HG03457 (cell line): ENCODE measurements at regions not wholly inside any gene's neighbourhood (a gene's known extent, or its start where the extent isn't known, plus 50 kb on each side); places are given as distances from the start of the nearest gene placed in this dataset.
"Not testable (repeated sequence)": the region's sequence is repeated elsewhere in the genome, so short reads cannot be mapped to it uniquely, and the experiment has no call there.

Experiments used
- ATAC-seq: cut with Tn5 transposase; IDR thresholded peaks from one replicate; pipeline ENCODE4 v1.9.1; 2021; ENCODE audit warnings: moderate number of reproducible peaks; ENCODE audit not compliant: unreplicated experiment

DNA sequence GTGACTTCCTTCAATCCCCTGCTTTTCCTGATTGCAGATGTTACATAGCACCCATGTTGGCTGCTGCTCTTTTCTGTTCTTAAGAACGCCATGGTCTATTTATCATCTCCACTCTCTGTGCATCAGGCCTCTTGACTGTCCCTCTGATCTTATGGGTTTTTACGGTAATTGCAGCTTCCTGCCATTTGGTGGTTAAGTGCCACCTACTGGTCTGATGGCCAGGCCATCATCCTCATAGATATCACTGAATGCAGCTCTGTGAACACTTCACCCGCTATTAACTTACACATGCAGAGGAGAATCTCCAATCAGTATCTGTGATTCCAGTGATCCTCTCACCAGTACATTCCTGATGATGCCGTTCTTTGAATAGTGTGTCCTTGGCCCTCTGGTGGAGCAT is 382.4 kb downstream of the TRAM1L1 start:
- ATAC-seq: no peak

DNA sequence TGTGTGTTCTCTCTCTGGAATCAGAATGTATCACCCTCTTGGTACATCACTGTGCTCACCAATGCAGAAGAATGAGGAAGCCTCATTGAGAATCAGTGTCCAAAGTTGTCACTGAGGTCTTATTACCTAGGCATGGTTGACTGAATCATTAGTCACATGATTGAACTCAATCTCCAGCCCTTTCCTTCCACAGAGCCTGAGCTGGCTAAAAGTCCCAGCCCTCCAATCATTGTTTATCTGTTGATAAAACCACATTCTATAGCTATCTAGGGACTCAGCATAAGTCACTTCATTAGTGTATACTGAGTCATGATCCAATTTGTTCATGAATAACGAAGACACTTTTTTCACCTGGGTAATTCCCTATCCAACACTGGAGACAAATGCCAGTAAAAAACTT is 396.8 kb downstream of the TRAM1L1 start:
- ATAC-seq: no peak

DNA sequence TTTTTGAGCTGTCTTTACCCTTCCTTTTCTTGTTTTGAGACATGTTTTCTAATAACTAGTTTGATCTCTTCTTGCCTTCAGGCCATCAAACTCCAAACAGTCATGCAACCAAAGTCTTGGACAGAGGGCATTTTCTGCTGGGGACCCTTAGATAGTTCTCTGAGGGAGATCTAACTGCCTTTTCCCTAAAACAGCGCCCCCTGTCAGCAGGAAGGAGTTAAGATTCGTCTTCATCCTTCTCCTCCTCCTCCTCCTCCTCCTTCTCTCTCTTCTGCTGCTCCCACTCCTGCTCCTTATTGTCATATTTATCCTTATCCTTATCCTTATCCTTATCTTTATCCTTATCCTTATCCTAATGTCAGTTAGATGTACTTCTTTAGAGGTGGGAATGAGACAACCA is 417.2 kb downstream of the TRAM1L1 start:
- ATAC-seq: no peak

DNA sequence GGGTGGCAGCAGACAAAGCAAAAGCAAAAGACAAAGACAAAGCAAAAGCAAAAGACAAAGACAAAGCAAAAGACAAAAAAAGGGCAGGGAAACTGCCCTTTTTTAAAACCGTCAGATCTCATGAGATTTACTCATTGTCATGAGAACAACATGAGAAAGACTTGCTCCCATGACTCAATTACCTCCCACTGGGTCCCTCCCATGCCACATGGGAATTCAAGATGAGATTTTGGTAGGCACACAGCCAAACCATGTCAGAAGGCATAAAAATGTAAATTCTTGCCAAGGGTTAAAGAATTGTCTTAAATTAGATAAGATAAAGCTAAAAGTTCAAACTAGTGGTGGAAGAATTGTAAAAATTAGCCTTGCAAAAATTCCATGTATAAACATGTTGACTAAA is 419.7 kb downstream of the TRAM1L1 start:
- no peak for ATAC-seq

GRCh38 chr4:116664198-116664597 is 421.2 kb downstream of the TRAM1L1 start:
- ATAC-seq: no peak

DNA sequence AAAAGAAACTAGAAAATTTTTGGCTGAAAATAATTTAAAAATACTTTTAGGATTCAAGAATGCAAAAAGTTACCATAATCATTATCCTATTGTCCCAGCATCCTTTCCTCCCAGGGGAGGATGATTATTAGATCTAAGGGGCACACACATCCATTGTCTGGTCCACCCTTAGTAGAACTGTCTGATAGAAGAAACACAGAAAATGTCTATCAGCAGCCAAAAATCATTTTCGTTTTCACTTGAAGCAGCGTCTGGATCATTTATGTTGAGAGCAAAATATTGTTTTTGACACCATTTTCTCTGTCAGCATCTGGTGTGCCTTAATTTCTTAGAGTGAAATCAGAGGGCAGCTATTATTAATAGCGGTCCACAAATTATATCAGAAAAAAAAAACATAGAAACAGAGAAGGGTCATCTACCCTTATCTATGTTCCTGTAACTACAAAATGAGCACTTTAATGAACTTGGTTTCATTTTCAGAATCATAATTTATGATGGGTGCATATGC is 446.3 kb downstream of the TRAM1L1 start:
- no peak for ATAC-seq

DNA sequence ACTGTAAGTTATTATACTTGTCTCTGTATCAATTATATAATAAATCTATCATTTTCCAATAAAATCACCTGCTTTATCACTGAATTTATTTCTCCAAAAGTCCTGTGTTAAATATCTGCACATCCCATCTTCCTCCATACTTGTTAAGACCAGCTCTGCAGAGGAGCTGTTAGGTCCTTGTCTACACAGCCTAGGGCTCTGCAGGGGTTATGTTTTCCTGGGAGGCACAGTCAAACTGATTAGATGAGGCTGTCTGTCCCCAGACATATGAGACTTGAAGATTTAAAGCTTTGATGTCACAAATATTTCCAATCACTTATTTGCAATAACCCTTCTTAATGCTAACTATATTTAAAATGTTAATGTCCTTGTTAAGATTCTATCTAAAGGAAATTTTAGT is 446.8 kb downstream of the TRAM1L1 start:
- no peak for ATAC-seq

- peak; percentile 99 for ATAC-seq
Measured at GRCh38 chr4:116636917-116637316, 448.5 kb downstream of the TRAM1L1 start.

GRCh38 chr4:116632269-116632668 is 453.1 kb downstream of the TRAM1L1 start:
- ATAC-seq: no peak

- ATAC-seq: no peak
Measured at GRCh38 chr4:116628598-116628997, 456.8 kb downstream of the TRAM1L1 start.

DNA sequence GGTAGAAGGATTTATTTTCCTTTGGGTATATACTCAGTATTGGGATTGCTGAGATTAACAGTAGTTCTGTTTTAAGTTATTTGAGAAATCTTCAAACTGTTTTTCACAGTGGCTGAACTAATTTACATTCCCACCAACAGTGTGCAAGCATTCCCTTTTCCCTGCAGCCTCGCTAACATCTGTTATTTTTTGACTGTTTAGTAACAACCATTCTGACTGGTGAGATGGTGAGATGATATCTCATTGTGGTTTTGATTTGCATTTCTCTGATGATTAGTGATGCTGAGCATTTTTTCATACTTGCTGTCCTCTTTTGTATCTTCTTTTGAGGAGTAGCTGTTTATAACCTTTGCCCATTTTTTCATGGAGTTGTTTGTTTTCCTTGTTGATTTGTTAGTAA is 457.8 kb downstream of the TRAM1L1 start:
- ATAC-seq: no peak

- ATAC-seq: not testable (repeated sequence)
Measured at GRCh38 chr4:116619508-116619907, 465.9 kb downstream of the TRAM1L1 start.

DNA sequence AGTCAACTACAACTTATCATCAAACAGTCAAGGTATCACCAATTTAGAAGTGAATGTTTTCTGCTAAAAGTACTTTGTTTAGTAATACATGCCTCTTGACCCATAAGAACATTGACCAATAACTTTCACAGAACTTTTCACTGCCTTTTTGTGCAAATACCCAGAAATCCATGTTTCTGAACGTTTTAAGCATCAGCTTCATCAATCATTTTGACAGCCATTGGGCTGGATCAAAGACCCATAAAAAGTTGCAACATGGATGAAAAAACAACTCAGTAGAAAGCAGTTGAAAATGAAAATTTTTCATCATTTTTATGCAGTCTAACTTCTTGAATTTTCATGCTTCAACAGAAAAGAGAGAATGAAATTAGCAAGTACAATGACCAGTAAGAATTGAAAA is 466.7 kb downstream of the TRAM1L1 start:
- ATAC-seq: no peak

DNA sequence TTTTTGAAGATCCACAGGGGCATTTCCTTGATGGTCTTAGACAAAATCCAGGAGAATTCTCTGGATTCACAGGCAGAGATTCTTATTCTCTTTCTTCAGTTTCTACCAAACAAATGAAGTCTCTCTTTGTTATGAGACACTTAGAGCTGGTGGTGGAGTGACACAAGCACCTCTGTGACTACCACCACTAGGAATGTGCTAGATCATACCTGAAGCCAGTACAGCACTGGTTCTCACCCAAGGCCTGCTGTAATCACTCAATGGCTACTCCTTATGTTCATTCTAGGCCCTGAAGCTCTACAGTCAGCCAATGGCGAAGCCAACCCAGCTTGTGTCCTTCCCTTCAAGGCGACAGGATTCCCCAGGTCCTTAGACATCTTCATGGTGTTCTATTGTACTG is 482.3 kb downstream of the TRAM1L1 start:
- no peak for ATAC-seq

- no peak for ATAC-seq
Measured at GRCh38 chr4:116599859-116600258, 485.5 kb downstream of the TRAM1L1 start.

DNA sequence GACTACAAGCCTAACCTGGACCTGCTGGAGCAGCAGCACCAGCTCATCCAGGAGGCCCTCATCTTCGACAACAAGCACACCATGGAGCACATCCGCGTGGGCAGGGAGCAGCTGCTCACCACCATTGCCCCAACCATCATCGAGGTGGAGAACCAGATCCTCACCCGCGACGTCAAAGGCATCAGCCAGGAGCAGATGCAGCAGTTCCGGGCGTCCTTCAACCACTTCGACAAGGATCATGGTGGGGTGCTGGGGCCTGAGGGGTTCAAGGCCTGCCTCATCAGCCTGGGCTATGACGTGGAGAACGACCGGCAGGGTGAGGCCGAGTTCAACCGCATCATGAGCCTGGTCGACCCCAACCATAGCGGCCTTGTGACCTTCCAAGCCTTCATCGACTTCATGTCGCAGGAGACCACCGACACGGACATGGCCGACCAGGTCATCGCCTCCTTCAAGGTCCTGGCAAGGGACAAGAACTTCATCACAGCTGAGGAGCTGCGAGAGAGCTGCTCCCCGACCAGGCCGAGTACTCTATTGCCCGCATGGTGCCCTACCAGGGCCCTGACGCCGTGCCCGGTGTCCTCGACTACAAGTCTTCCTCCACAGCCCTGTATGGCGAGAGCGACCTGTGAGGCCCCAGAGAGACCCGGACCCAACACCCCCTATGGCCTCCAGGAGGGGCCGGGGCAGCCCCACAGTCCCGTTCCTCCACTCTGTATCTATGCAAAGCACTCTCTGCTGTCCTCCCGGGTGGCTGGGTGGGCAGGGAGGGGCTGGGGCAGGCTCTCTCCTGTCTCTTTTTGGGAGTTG is 486.2 kb downstream of the TRAM1L1 start:
- no peak for ATAC-seq

DNA sequence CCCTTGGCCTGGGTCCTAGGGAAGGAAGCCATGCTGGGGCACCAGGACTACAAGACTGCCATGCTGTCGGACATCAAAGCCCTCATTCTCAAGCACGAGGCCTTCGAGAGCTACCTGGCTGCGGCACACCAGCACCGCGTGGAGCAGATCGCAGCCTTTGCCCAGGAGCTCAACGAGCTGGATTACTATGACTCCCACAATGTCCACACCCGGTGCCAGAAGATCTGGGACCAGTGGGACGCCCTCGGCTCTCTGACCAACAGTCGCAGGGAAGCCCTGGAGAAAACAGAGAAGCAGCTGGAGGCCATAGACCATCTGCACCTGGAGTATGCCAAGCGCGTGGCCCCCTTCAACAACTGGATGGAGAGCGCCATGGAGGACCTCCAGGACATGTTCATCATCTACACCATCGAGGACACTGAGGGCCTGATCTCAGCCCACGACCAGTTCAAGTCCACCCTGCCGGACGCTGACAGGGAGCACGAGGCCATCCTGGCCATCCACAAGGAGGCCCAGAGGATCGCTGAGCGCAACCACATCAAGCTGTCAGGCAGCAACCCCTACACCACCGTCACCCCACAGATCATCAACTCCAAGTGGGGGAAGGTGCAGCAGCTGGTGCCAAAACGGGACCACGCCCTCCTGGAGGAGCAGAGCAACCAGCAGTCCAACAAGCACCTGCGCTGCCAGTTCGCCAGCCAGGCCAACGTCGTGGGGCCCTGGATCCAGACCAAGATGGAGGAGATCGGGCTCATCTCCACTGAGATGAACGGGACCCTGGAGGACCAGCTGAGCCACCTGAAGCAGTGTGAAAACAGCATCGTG is 487.0 kb downstream of the TRAM1L1 start:
- no peak for ATAC-seq

GRCh38 chr4:116590648-116591047 is 494.7 kb downstream of the TRAM1L1 start:
- no peak for ATAC-seq

- ATAC-seq: no peak
Measured at GRCh38 chr4:116588783-116589182, 496.6 kb downstream of the TRAM1L1 start.

DNA sequence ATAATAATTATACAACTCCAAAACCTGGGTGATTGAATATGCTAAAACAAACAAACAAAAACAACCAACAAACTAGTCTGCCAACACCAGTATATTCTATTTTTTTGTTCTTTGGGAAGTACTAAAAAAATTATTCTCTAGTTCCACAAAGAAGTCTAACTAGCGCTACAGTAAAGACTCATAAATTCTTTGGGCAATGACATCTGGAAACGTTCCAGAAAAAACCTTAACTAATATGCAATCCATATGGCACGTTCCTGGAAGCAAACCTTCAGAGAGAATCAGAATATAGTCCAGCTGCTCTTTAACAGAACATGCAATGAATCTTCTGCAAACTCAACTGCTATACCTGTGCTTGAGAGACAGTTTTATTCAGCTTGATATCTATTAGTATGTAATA is 500.1 kb downstream of the TRAM1L1 start:
- ATAC-seq: no peak

GRCh38 chr4:116577321-116577720 is 508.1 kb downstream of the TRAM1L1 start:
- ATAC-seq: no peak

GRCh38 chr4:116573540-116573939 is 511.8 kb downstream of the TRAM1L1 start:
- no peak for ATAC-seq
